ENCODE measurements at regions not wholly inside any gene's neighbourhood (a gene's known extent, or its start where the extent isn't known, plus 50 kb on each side); places are given as distances from the start of the nearest gene placed in this dataset.

GRCh38 chr5:68374796-68375518 is 159.4 kb downstream of the PIK3R1 start (continued):
- TF ChIP-seq CTCF (IDR thresholded peaks at IDR 0.05), result no peak
- TF ChIP-seq TAF1 (IDR thresholded peaks at IDR 0.05; ENCODE audit: borderline replicate concordance, low read depth, low read length), result no peak

GRCh38 chr5:68375540-68375939 is 160.0 kb downstream of the PIK3R1 start:
- Histone ChIP-seq H3K9me3 (no peaks in the 10 kb centered on the region), H3K4me2 (no peak overlapping the region), H3F3A (replicated peaks; ENCODE audit: insufficient read depth) (no peaks in the 10 kb centered on the region), H3K4me3 (ENCODE audit: low read depth in 2 of 2, low read length in 1 of 2) (no peak overlapping the region), H3K9me2 (no peaks in the 10 kb centered on the region), H3K27me3 (ENCODE audit: insufficient read depth) (peaks cover 6% of the 10 kb centered on the region), H3K36me3 (replicated peaks in 1 of 2; ENCODE audit: control insufficient read depth in 1 of 2, insufficient read depth in 2 of 2, low read length in 1 of 2) (no peaks in the 10 kb centered on the region), H3K27ac (ENCODE audit: low read depth in 2 of 2, low read length in 1 of 2) (no peak overlapping the region), H3K4me1 (ENCODE audit: control insufficient read depth in 1 of 2, insufficient read depth in 2 of 2, low read depth in 1 of 2, low read length in 1 of 2) (no peaks in the 10 kb centered on the region), H2AFZ (ENCODE audit: low read depth) (no peak overlapping the region), H3K9ac (no peak overlapping the region), H4K20me1 (ENCODE audit: insufficient read depth) (no peaks in the 10 kb centered on the region), H3K79me2 (ENCODE audit: insufficient read depth) (no peaks in the 10 kb centered on the region)
- TF ChIP-seq GATA2 (CRISPR knock-in tag; IDR thresholded peaks at IDR 0.05) (no peak), RFX5 (IDR thresholded peaks at IDR 0.05; ENCODE audit: low read length) (no peak), TAF1 (IDR thresholded peaks at IDR 0.05; ENCODE audit: borderline replicate concordance, low read depth, low read length) (no peak)
- ChIA-PET POLR2A (no interaction called here), CTCF (no interaction called here)
- DNase-seq, result no peak
- WGBS (ENCODE audit: low lambda C conversion rate), result 42% methylated on average over 3 of the region's 3 CpGs

GRCh38 chr5:68376935-68377334 is 161.4 kb downstream of the PIK3R1 start:
- Histone ChIP-seq H3K36me3 (replicated peaks in 1 of 2; ENCODE audit: control insufficient read depth in 1 of 2, insufficient read depth in 2 of 2, low read length in 1 of 2) (no peaks in the 10 kb centered on the region), H2AFZ (ENCODE audit: low read depth) (no peak overlapping the region), H3K79me2 (ENCODE audit: insufficient read depth) (no peaks in the 10 kb centered on the region), H3K9me3 (no peaks in the 10 kb centered on the region), H3K4me2 (no peak overlapping the region), H3F3A (replicated peaks; ENCODE audit: insufficient read depth) (no peaks in the 10 kb centered on the region), H3K9ac (no peak overlapping the region), H4K20me1 (ENCODE audit: insufficient read depth) (no peaks in the 10 kb centered on the region), H3K27me3 (ENCODE audit: insufficient read depth) (peaks cover 6% of the 10 kb centered on the region), H3K4me1 (ENCODE audit: control insufficient read depth in 1 of 2, insufficient read depth in 2 of 2, low read depth in 1 of 2, low read length in 1 of 2) (no peaks in the 10 kb centered on the region), H3K9me2 (no peaks in the 10 kb centered on the region), H3K27ac (ENCODE audit: low read depth in 2 of 2, low read length in 1 of 2) (no peak overlapping the region), H3K4me3 (ENCODE audit: low read depth in 2 of 2, low read length in 1 of 2) (no peak overlapping the region)
- ChIA-PET POLR2A (no interaction called here), CTCF (interaction anchor here (1.0 kb wide), 1 partner anchor 32 kb away, joined by 3 read pairs; no protein-coding TSS in a partner anchor)
- 60% methylated on average over 6 of the region's 6 CpGs for WGBS (ENCODE audit: low lambda C conversion rate)
- TF ChIP-seq JUND (IDR thresholded peaks at IDR 0.05) (no peak), ELF1 (IDR thresholded peaks at IDR 0.05) (no peak), NRF1 (IDR thresholded peaks at IDR 0.05; ENCODE audit: low read depth, low read length) (no peak), RFX5 (IDR thresholded peaks at IDR 0.05; ENCODE audit: low read length) (no peak), FOSL2 (IDR thresholded peaks at IDR 0.05; ENCODE audit: borderline replicate concordance, low read depth) (no peak), CHD2 (IDR thresholded peaks at IDR 0.05; ENCODE audit: low read length, partially characterized antibody) (no peak), YY1 (IDR thresholded peaks at IDR 0.05; ENCODE audit: low read depth) (no peak), PBX3 (IDR thresholded peaks at IDR 0.05) (no peak), EZH2phosphoT487 (IDR thresholded peaks at IDR 0.05; ENCODE audit: borderline replicate concordance, low read depth) (no peak), FOXM1 (IDR thresholded peaks at IDR 0.05; ENCODE audit: low read depth) (no peak), RXRA (IDR thresholded peaks at IDR 0.05; ENCODE audit: borderline replicate concordance, low read depth) (no peak), GABPA (IDR thresholded peaks at IDR 0.05; ENCODE audit: low read depth) (no peak), MEF2A (IDR thresholded peaks at IDR 0.05; ENCODE audit: borderline replicate concordance, low read depth) (no peak), MXI1 (IDR thresholded peaks at IDR 0.05; ENCODE audit: low read depth, low read length) (no peak), USF2 (IDR thresholded peaks at IDR 0.05; ENCODE audit: borderline replicate concordance, low read depth, low read length) (no peak), NFIC (IDR thresholded peaks at IDR 0.05; ENCODE audit: borderline replicate concordance) (no peak)
- DNase-seq, result no peak
